ES-I3 (cell line): ENCODE measurements at regions not wholly inside any gene's neighbourhood (a gene's known extent, or its start where the extent isn't known, plus 50 kb on each side); places are given as distances from the start of the nearest gene placed in this dataset.

Source experiments
- H3K36me3 ChIP-seq: 2 replicates; pipeline ENCODE4 v1.6.1; 2013; ENCODE audit warnings: mild to moderate bottlenecking, low read length, control low read depth, moderate library complexity; ENCODE audit not compliant: insufficient read depth
- H3K4me1 ChIP-seq: 2 replicates; pipeline ENCODE4 v1.6.1; 2013; ENCODE audit warnings: mild to moderate bottlenecking, control low read depth, low read length; ENCODE audit not compliant: insufficient read depth
- H3K9ac ChIP-seq: 2 replicates; pipeline ENCODE4 v1.6.1; 2013; ENCODE audit warnings: low read depth, mild to moderate bottlenecking, low read length, moderate library complexity
- H3K9me3 ChIP-seq: 2 replicates; pipeline ENCODE4 v1.6.1; 2013; ENCODE audit warnings: mild to moderate bottlenecking, low read length, moderate library complexity; ENCODE audit not compliant: control insufficient read depth, insufficient read depth

DNA sequence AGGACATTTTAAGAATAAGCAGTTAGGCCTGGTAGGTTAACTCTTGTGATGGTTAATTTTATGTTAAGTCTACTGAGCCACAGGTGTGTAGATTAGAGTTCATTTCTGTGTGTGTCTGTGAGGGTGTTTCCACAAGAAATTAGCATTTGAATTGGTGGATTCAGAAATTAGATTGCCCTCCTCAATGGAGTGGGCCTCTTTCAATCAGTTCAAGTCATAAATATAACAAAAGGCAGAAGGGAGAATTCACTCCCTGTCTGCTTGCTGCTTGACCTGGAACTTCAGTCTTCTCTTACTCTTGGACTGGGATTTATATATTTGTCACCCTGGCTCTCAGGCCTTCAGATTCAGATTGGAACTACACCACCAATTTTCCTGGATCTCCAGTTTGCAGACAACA lies 55.3 kb upstream of the POM121L12 start:
- Histone ChIP-seq H3K9ac (no peak overlapping the region), H3K4me1 (no peaks in the 10 kb centered on the region; the same call in 1 of the 2 replicates), H3K9me3 (no peaks in the 10 kb centered on the region; the same call in 1 of the 2 replicates), H3K36me3 (no peaks in the 10 kb centered on the region)

DNA sequence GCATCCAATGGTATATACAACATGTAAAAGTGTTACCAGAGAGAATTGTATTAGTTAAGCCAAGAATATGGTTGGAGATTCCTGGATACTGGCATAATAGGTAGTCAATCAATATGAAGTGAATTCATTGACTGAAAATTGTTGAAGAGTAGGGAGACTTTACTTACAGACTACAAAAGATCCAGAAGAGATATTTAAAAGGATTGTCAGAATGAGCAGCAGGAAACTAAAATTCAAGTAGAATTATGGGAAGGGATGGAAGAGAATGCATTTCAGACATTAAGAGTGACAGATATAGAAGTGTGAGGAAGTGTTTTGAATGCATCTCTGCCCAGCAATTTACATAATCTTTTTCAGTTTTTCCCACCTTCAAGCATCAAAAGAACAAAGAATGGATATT lies 62.3 kb upstream of the POM121L12 start:
- H3K36me3 ChIP-seq = no peaks in the 10 kb centered on the region
- H3K9ac ChIP-seq = no peak overlapping the region
- H3K9me3 ChIP-seq = no peaks in the 10 kb centered on the region
- H3K4me1 ChIP-seq = no peaks in the 10 kb centered on the region

DNA sequence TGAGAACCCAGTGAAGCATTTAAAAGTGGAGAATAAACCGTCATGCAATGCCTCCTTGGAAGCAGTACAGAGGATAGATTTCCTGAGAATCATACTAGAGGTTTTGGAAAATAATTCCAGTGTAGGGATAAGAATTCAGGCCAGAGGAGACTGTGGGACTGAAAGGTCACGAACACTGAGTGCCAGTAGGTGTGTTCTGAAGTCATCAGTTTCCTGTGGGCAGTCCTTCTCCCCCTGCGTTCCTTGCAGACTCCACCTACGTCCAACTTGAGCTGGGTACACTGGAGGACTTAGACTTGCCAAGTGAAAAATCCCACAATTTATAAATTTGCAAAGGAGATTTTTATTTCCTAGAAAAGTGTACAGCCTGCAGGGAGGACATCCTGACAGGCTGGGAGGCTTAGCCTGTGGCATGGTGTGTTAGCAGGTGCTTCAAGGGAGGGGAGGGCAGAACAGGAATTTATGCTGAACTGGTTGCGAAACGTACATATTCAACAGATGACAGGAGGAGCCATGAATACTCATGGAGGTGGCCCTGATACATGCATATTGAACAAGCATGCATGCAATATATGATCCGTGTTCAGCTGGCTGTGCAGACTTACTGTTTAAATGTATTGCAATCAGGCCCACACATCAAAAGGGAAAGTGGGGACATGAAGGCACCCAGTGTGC lies 72.9 kb upstream of the POM121L12 start:
- Histone ChIP-seq H3K9ac (no peak overlapping the region), H3K36me3 (no peaks in the 10 kb centered on the region), H3K9me3 (no peaks in the 10 kb centered on the region), H3K4me1 (no peaks in the 10 kb centered on the region; the same call in 1 of the 2 replicates)

DNA sequence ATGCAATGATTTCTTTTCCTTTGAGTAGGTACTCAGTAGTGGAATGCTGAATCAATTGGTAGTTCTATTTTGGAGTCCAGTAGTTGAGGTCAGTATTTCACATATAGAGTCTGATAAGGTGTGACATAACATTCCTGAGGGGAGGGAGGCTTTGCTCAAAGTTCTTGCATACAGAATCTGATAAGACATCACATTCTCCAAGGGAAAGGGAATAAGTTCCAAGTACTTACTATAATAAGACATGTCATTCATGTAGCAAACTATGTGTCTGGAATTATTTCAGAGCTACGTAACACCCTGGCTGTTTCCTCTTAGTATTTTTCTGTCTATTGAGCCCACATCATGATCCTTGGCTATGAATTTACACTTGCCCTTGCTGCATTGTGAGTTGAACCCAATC lies 74.3 kb upstream of the POM121L12 start:
- Histone ChIP-seq H3K36me3 (no peaks in the 10 kb centered on the region), H3K9me3 (no peaks in the 10 kb centered on the region), H3K4me1 (peaks cover under 1% of the 10 kb centered on the region; the same call in 1 of the 2 replicates), H3K9ac (no peak overlapping the region)

DNA sequence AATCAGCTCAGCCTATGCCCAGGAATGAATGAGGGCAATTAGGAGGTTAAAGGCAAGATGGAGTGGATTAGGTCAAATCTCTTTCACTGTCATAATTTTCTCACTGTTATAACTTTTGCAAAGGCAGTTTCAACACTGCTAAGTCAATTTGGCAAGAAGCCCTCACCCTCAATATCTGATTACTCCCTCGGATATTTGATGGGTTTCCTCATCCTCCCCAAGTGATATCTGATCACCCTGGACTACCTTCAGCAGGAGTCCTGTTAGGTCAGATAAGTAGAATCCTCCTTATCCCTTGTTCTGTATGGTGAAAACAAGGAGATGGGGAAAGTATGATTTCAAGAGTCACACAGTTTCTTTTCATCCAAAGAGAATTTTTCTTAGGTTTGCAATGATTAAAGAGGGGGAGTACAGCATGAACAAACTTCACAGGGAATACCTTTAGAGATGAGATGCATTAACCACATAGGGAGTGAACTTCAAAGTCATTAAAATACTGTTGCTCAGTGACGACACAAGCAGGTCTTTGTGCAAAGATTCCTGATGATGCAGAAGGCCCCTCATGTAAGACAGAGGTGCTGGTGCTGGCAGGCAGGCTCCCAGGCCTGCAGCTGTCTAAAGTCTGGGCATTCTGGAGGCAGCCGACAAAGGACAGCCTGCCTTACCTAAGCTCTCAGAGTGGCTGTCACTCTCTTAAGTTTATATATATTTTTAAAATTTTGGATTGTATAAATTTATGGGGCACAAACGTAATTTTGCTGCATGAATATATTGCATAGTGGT lies 75.4 kb upstream of the POM121L12 start:
- H3K36me3 ChIP-seq = no peaks in the 10 kb centered on the region
- peaks cover 8% of the 10 kb centered on the region; the same call in 1 of the 2 replicates for H3K4me1 ChIP-seq
- H3K9ac ChIP-seq = no peak overlapping the region
- H3K9me3 ChIP-seq = no peaks in the 10 kb centered on the region

DNA sequence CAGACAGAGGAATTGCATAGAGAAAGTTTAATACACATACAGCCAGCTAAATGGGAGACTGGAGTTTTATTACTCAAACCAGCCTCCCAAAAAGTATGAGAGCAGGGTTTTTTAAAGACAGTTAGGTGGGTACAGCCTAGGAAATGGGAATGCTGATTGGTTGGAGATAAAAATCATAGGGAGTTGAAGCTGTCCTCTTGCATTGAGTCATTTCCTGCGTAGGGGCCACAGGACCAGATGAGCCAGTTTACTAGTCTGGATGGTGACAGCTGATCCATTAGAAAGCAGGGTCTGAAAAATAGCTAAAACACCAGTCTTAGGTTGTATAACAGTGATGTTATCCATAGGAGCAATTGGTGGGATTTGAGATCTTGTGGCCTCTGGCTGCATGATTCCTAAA lies 76.1 kb upstream of the POM121L12 start:
- no peaks in the 10 kb centered on the region for H3K36me3 ChIP-seq
- H3K4me1 ChIP-seq = peaks cover 8% of the 10 kb centered on the region; the same call in 1 of the 2 replicates
- H3K9me3 ChIP-seq = no peaks in the 10 kb centered on the region
- H3K9ac ChIP-seq = no peak overlapping the region

DNA sequence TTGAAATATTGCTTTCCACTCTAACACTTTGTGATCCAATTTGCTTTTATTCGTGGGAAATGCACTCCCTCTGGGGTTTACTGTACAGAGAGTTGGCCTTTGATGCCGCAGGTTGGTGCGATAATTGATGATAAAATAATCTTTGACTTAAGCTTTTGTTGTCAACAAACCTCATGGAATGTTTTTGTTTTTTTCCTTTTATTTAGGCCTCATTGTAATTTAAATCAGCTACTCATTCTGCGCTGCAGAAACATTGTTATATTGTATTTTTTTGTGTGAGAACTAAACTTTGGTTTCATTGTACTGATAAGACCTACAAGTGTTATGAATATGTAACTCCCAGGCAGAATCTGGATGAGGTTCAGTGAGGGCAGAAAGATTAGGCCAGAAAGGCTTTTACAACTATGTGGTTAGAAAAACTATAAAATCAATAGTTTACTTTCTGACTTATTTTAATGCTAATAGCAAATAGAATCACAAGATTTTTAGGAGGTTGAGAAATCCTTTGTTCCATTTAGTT lies 76.8 kb upstream of the POM121L12 start:
- no peak overlapping the region for H3K9ac ChIP-seq
- H3K9me3 ChIP-seq = no peaks in the 10 kb centered on the region
- H3K36me3 ChIP-seq = no peaks in the 10 kb centered on the region
- H3K4me1 ChIP-seq = peaks cover 8% of the 10 kb centered on the region; the same call in 1 of the 2 replicates

DNA sequence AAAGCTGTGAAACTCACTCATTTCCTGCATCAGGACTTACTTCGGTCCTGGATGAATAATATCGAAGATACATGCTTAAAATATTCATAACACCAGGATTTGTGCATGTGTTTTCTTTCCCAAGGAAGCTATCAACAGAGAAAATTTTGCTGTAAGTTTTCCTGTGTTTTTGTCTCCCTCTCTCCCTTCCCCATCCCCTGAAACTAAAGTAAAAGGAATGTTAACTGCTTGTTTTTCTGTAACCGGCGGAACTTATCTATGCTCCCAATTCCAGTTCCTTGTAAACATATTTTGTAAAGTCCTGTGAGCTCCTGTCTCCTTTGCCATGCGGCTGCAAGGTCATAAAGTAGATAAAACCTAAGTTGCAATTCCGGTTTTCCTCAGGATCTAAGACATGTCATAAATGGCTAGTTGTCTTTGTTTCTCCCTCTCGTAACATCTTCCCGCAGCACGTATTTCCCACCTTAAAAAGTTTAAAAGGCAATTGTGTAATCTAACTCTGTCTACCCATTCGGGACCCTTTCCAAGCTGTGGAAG lies 79.0 kb upstream of the POM121L12 start:
- no peaks in the 10 kb centered on the region for H3K36me3 ChIP-seq

DNA sequence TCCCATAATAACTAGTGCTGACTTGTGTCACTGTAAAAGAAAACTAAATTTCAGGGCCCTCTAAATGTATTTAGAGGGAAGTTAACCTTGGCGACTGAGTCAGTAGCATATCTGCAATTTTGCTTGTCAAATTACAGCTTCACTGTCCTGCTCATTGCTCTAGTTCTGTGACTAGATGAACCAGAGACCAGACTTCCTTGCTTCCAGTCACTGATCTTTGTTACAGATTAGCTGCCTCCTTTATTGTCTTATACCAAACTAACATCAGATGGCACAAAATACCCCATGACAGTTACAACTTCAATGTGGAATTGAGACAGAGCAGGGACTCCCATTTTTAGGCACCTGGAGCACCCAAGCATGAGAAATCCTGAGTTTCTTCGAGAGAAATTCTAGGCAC lies 79.9 kb upstream of the POM121L12 start:
- no peaks in the 10 kb centered on the region for H3K9me3 ChIP-seq
- H3K4me1 ChIP-seq = peaks cover 8% of the 10 kb centered on the region; the same call in 1 of the 2 replicates
- no peak overlapping the region for H3K9ac ChIP-seq
- H3K36me3 ChIP-seq = no peaks in the 10 kb centered on the region

More for the DNA sequence above, 79.0 kb upstream of the POM121L12 start:
- Histone ChIP-seq H3K4me1 (peaks cover 8% of the 10 kb centered on the region; the same call in 1 of the 2 replicates), H3K9ac (no peak overlapping the region), H3K9me3 (no peaks in the 10 kb centered on the region)

DNA sequence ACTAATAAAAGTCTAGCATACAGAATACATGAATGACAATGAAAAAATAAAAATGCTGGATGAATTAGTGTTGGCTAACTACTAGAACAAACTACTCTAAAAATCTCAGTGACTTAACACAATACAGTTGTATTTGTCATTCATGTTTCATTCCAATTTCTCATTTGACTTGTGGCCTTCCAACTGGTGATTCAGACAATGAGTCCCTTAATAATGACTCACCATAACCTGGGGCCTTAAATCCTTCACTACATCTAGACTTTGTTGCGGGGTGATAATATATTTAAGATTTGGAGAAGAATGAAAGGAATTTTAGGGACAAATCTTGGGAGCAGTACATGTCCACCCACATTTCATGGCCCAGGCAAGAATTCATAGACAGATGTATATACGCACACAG lies 90.5 kb upstream of the POM121L12 start:
- Histone ChIP-seq H3K9me3 (no peaks in the 10 kb centered on the region), H3K36me3 (no peaks in the 10 kb centered on the region), H3K4me1 (peaks cover 6% of the 10 kb centered on the region; the same call in 1 of the 2 replicates), H3K9ac (no peak overlapping the region)

DNA sequence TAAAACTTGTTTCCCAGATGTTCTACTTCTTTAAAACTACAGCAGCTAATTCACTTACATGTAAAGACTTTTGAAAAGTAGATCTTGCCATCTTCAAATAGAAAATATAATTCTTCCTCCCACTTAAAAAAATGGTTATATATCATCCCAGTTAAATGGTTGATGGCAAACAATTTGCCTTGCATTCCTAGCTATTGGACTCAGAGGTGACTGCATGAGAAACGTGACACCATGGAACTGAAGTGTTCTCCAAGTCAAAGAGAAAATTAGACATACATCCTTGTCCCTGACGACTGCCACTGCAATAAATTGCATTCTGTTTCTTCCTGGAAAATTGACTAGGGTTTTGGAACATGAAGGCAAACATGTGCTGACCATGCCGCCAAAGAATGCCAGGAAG lies 95.0 kb upstream of the POM121L12 start:
- H3K9ac ChIP-seq = no peak overlapping the region
- no peaks in the 10 kb centered on the region for H3K4me1 ChIP-seq
- H3K9me3 ChIP-seq = no peaks in the 10 kb centered on the region
- no peaks in the 10 kb centered on the region for H3K36me3 ChIP-seq

DNA sequence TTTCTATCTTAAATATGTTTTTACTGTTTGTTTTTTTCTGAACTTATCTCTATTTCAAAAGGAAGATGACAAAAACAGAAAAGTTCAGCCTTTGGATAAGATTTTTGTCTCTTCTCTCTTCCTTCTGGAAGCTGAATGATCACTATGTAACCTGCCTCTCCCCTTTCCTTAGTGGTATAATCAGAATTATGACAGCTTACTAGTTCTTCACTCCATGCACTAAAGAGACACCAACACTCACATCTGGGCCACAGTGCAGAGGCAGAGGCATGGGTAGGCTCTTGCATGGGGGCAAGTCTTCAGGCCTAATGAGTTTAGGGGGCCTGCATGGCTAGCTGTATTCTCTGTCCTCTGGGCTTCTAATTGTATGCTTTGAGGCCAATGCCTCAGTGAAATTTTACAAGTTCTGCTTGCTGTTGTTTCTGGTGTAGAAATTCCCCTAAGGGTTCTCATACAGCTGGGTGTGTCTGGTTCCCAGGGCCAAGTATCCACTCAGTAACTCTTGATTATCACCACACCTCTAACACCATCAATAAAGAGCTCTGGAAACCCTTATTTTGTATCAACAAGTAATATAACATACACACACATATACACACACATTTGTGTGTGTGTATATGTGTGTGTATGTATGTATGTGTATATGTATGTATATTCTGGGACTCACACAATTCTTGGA lies 96.8 kb upstream of the POM121L12 start:
- no peaks in the 10 kb centered on the region for H3K9me3 ChIP-seq
- H3K9ac ChIP-seq = no peak overlapping the region
- H3K36me3 ChIP-seq = no peaks in the 10 kb centered on the region
- no peaks in the 10 kb centered on the region for H3K4me1 ChIP-seq

DNA sequence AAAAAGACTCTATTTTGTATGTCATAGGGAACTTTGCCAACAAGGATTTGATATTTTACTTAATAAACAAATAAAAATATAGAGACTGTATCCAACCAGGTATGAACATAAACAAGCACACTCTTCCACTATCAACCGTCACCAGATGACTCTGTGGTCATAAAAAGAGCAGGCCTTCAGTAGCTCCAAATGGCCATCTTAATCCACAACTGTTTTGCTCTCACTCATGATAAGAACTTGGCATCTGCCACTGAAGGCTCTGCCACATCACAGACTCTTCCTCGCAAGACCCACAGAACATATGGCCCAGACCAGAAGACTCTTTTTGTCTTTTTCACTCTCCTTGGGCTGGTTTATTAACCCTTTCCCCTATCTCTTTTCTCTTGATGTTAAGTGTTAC lies 98.7 kb upstream of the POM121L12 start:
- H3K36me3 ChIP-seq = no peaks in the 10 kb centered on the region
- no peaks in the 10 kb centered on the region for H3K9me3 ChIP-seq
- no peaks in the 10 kb centered on the region for H3K4me1 ChIP-seq
- no peak overlapping the region for H3K9ac ChIP-seq

DNA sequence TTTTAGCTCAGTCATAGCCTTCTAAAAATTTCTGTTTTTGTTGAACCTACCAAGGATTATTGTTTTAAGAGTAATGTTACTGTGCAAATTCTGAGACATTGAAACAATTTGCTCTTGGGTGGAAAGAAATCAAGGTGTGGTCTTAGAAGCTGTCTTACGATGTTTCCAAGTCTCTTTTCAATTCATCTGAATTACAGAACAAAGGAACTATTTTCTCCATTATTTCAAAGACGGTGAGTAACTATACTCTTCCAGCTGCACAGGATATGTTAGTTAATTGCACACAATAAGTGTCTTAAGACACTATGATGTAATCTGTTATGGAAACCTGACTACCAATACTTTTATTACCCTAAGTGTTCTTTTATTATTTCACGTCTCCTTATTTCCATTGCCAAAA lies 106.8 kb upstream of the POM121L12 start:
- H3K9me3 ChIP-seq = no peaks in the 10 kb centered on the region
- H3K36me3 ChIP-seq = no peaks in the 10 kb centered on the region
- no peak overlapping the region for H3K9ac ChIP-seq
- no peaks in the 10 kb centered on the region for H3K4me1 ChIP-seq
